Liver (tissue), 3 donors: ENCODE measurements at regions not wholly inside any gene's neighbourhood (a gene's known extent, or its start where the extent isn't known, plus 50 kb on each side); places are given as distances from the start of the nearest gene placed in this dataset.
"Not testable (repeated sequence)": the region's sequence is repeated elsewhere in the genome, so short reads cannot be mapped to it uniquely, and the experiment has no call there.

ENCODE experiments used
- JUND ChIP-seq, 2 donors: IDR thresholded peaks; 2 replicates each; pipeline ENCODE4 v1.6.1; 2016; ENCODE audit warnings: antibody characterized with exemption in 2 of 2
- RAD21 ChIP-seq, 2 donors: IDR thresholded peaks; 2 replicates each; pipeline ENCODE4 v1.6.1; 2016; ENCODE audit warnings: antibody characterized with exemption in 2 of 2, mild to moderate bottlenecking in 2 of 2
- TF ChIP-seq, protein P1 (sequence below): fragments of 150-350 bp; IDR thresholded peaks from 2 replicates; pipeline ENCODE4 v1.5.1; 2017; ENCODE audit warnings: improper control_type of control experiment, low read depth, low read length; ENCODE audit not compliant: missing input control
- TF ChIP-seq, protein P2 (sequence below): IDR thresholded peaks from 2 replicates; pipeline ENCODE4 v1.6.1; 2016; ENCODE audit warnings: antibody characterized with exemption
- TF ChIP-seq, protein P3 (sequence below): IDR thresholded peaks from 2 replicates; pipeline ENCODE4 v1.6.1; 2016; ENCODE audit warnings: antibody characterized with exemption, mild to moderate bottlenecking
- donor health status: healthy.
- donor health status: healthy.

DNA sequence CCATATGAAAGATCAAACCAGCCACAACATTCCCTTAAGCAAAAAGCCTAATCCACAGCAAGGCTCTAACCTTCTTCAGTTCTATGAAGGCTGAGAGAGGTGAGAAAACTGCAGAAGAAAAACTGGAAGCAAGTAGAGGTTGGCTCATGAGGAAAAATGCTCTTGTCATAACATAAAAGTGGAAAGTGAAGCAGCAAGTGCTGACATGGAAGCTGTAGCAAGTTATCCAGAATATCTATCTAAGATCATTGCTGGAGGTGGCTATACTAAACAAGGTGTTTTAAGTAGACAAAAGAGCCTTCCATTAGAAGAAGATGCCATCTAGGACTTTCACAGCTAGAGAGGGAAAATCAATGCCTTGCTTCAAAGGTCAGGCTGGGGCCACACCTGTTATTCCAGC is 4756.2 kb upstream of the OR11H1 start:
- TF ChIP-seq JUND, RAD21 (IDR thresholded peaks at IDR 0.05): not testable (repeated sequence)
- TF ChIP-seq, protein P1, sequence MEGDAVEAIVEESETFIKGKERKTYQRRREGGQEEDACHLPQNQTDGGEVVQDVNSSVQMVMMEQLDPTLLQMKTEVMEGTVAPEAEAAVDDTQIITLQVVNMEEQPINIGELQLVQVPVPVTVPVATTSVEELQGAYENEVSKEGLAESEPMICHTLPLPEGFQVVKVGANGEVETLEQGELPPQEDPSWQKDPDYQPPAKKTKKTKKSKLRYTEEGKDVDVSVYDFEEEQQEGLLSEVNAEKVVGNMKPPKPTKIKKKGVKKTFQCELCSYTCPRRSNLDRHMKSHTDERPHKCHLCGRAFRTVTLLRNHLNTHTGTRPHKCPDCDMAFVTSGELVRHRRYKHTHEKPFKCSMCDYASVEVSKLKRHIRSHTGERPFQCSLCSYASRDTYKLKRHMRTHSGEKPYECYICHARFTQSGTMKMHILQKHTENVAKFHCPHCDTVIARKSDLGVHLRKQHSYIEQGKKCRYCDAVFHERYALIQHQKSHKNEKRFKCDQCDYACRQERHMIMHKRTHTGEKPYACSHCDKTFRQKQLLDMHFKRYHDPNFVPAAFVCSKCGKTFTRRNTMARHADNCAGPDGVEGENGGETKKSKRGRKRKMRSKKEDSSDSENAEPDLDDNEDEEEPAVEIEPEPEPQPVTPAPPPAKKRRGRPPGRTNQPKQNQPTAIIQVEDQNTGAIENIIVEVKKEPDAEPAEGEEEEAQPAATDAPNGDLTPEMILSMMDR, result not testable (repeated sequence)
- TF ChIP-seq, protein P2, sequence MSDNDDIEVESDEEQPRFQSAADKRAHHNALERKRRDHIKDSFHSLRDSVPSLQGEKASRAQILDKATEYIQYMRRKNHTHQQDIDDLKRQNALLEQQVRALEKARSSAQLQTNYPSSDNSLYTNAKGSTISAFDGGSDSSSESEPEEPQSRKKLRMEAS, result not testable (repeated sequence)
- TF ChIP-seq, protein P3, sequence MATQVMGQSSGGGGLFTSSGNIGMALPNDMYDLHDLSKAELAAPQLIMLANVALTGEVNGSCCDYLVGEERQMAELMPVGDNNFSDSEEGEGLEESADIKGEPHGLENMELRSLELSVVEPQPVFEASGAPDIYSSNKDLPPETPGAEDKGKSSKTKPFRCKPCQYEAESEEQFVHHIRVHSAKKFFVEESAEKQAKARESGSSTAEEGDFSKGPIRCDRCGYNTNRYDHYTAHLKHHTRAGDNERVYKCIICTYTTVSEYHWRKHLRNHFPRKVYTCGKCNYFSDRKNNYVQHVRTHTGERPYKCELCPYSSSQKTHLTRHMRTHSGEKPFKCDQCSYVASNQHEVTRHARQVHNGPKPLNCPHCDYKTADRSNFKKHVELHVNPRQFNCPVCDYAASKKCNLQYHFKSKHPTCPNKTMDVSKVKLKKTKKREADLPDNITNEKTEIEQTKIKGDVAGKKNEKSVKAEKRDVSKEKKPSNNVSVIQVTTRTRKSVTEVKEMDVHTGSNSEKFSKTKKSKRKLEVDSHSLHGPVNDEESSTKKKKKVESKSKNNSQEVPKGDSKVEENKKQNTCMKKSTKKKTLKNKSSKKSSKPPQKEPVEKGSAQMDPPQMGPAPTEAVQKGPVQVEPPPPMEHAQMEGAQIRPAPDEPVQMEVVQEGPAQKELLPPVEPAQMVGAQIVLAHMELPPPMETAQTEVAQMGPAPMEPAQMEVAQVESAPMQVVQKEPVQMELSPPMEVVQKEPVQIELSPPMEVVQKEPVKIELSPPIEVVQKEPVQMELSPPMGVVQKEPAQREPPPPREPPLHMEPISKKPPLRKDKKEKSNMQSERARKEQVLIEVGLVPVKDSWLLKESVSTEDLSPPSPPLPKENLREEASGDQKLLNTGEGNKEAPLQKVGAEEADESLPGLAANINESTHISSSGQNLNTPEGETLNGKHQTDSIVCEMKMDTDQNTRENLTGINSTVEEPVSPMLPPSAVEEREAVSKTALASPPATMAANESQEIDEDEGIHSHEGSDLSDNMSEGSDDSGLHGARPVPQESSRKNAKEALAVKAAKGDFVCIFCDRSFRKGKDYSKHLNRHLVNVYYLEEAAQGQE, result not testable (repeated sequence)
